Neural progenitor cell (in vitro differentiated cells): ENCODE measurements at regions not wholly inside any gene's neighbourhood (a gene's known extent, or its start where the extent isn't known, plus 50 kb on each side); places are given as distances from the start of the nearest gene placed in this dataset.

Experiments
- DNase-seq: peaks from one replicate; pipeline ENCODE4 v3.0.0-alpha.2; 2016; ENCODE audit warnings: low spot score
- H2AFZ ChIP-seq: fragments of 200-600 bp; sonication (generic); replicated peaks from 2 replicates; pipeline ENCODE4 v1.6.1; 2016; ENCODE audit warnings: antibody characterized with exemption
- H3F3A ChIP-seq: fragments of 200-600 bp; sonication (generic); 2 replicates; pipeline ENCODE4 v1.6.1; 2016; ENCODE audit warnings: antibody characterized with exemption, low read depth
- H3K27ac ChIP-seq: fragments of 200-600 bp; sonication (generic); 2 replicates; pipeline ENCODE4 v1.5.1; 2016; ENCODE audit warnings: mild to moderate bottlenecking
- H3K27me3 ChIP-seq: fragments of 200-600 bp; sonication (generic); 2 replicates; pipeline ENCODE4 v1.6.1; 2016; ENCODE audit warnings: mild to moderate bottlenecking, moderate library complexity
- H3K36me3 ChIP-seq: fragments of 200-600 bp; sonication (generic); 2 replicates; pipeline ENCODE4 v1.5.1; 2016
- H3K4me1 ChIP-seq: fragments of 200-600 bp; sonication (generic); 2 replicates; pipeline ENCODE4 v1.6.1; 2016; ENCODE audit warnings: mixed run types
- H3K4me2 ChIP-seq: fragments of 200-600 bp; sonication (generic); 2 replicates; pipeline ENCODE4 v1.6.1; 2016
- H3K4me3 ChIP-seq: fragments of 200-600 bp; sonication (generic); 2 replicates; pipeline ENCODE4 v1.5.1; 2016
- H3K79me2 ChIP-seq: fragments of 200-600 bp; sonication (generic); 2 replicates; pipeline ENCODE4 v1.6.1; 2016; ENCODE audit warnings: low read depth
- H3K9ac ChIP-seq: fragments of 200-600 bp; sonication (generic); 2 replicates; pipeline ENCODE4 v1.6.1; 2016
- H3K9me3 ChIP-seq: fragments of 200-600 bp; sonication (generic); 2 replicates; pipeline ENCODE4 v1.5.1; 2016; ENCODE audit warnings: low read depth
- H4K20me1 ChIP-seq: fragments of 200-600 bp; sonication (generic); 2 replicates; pipeline ENCODE4 v1.6.1; 2016; ENCODE audit warnings: low read depth
- H3K27ac Mint-ChIP-seq: 3 replicates; pipeline ENCODE4 v1.8.0; 2021; ENCODE audit warnings: mixed read lengths
- H3K27me3 Mint-ChIP-seq: 2 replicates; pipeline ENCODE4 v1.8.0; 2022; ENCODE audit warnings: low read depth, mild to moderate bottlenecking, inconsistent platforms, moderate library complexity, mixed read lengths; ENCODE audit not compliant: insufficient read depth
- H3K36me3 Mint-ChIP-seq: 3 replicates; pipeline ENCODE4 v1.8.0; 2021; ENCODE audit warnings: mixed read lengths
- H3K4me1 Mint-ChIP-seq: 3 replicates; pipeline ENCODE4 v1.8.0; 2021; ENCODE audit warnings: mixed read lengths
- H3K4me3 Mint-ChIP-seq: 3 replicates; pipeline ENCODE4 v1.8.0; 2021; ENCODE audit warnings: mild to moderate bottlenecking, moderate library complexity, mixed read lengths
- H3K9me3 Mint-ChIP-seq: 3 replicates; pipeline ENCODE4 v1.8.0; 2020; ENCODE audit warnings: mixed read lengths
- CTCF ChIP-seq: fragments of 200-600 bp; sonication (generic); IDR thresholded peaks from 2 replicates; pipeline ENCODE4 v1.5.1; 2017; ENCODE audit warnings: antibody characterized with exemption, mild to moderate bottlenecking
- EZH2 ChIP-seq: fragments of 200-600 bp; sonication (generic); IDR thresholded peaks from 2 replicates; pipeline ENCODE4 v1.6.1; 2017; ENCODE audit warnings: antibody characterized with exemption, mild to moderate bottlenecking, moderate library complexity
- EZH2phosphoT487 ChIP-seq: fragments of 200-600 bp; sonication (generic); IDR thresholded peaks from 2 replicates; pipeline ENCODE4 v1.6.1; 2017; ENCODE audit warnings: antibody characterized with exemption

GRCh38 chr3:55178336-55178735, 250.5 kb upstream of the LRTM1 start:
- Histone ChIP-seq H3K27me3 (no peaks in the 10 kb centered on the region), H3K27ac (no peak overlapping the region), H3K36me3 (no peaks in the 10 kb centered on the region), H4K20me1 (no peaks in the 10 kb centered on the region), H3F3A (no peaks in the 10 kb centered on the region), H2AFZ (no peak overlapping the region), H3K9me3 (no peaks in the 10 kb centered on the region), H3K4me3 (no peak overlapping the region), H3K9ac (no peak overlapping the region), H3K4me1 (no peaks in the 10 kb centered on the region), H3K4me2 (no peak overlapping the region), H3K79me2 (no peaks in the 10 kb centered on the region)
- no peaks in the 10 kb centered on the region for H3K36me3 Mint-ChIP-seq
- TF ChIP-seq EZH2phosphoT487 (no peak), EZH2 (no peak), CTCF (no peak)
- peaks cover 7% of the 10 kb centered on the region for H3K4me1 Mint-ChIP-seq
- no peak overlapping the region for H3K4me3 Mint-ChIP-seq
- no peak overlapping the region for H3K27ac Mint-ChIP-seq
- peaks cover 2% of the 10 kb centered on the region for H3K27me3 Mint-ChIP-seq
- no peaks in the 10 kb centered on the region for H3K9me3 Mint-ChIP-seq
- no peak for DNase-seq

GRCh38 chr3:55177749-55178148, 249.9 kb upstream of the LRTM1 start:
- Histone ChIP-seq H2AFZ (no peak overlapping the region), H3K36me3 (no peaks in the 10 kb centered on the region), H3K4me2 (no peak overlapping the region), H3K79me2 (no peaks in the 10 kb centered on the region), H4K20me1 (no peaks in the 10 kb centered on the region), H3K9ac (no peak overlapping the region), H3K4me3 (no peak overlapping the region), H3K9me3 (no peaks in the 10 kb centered on the region), H3F3A (no peaks in the 10 kb centered on the region), H3K27ac (no peak overlapping the region), H3K27me3 (no peaks in the 10 kb centered on the region), H3K4me1 (no peaks in the 10 kb centered on the region)
- Mint-ChIP-seq H3K27ac (no peak overlapping the region), H3K9me3 (peaks cover 3% of the 10 kb centered on the region), H3K4me3 (no peak overlapping the region), H3K36me3 (no peaks in the 10 kb centered on the region), H3K27me3 (peaks cover 4% of the 10 kb centered on the region), H3K4me1 (peaks cover 2% of the 10 kb centered on the region)
- no peak for TF ChIP-seq CTCF
- TF ChIP-seq EZH2phosphoT487 = no peak
- TF ChIP-seq EZH2 = no peak
- no peak for DNase-seq

- no peak for TF ChIP-seq EZH2phosphoT487
- TF ChIP-seq CTCF = no peak
- TF ChIP-seq EZH2 = no peak
- Histone ChIP-seq H3K36me3 (no peaks in the 10 kb centered on the region), H3K4me2 (no peak overlapping the region), H3K27me3 (no peaks in the 10 kb centered on the region), H3K9ac (no peak overlapping the region), H4K20me1 (no peaks in the 10 kb centered on the region), H3K9me3 (no peaks in the 10 kb centered on the region), H3K27ac (no peak overlapping the region), H3K79me2 (no peaks in the 10 kb centered on the region), H3F3A (no peaks in the 10 kb centered on the region), H3K4me3 (no peak overlapping the region), H2AFZ (no peak overlapping the region), H3K4me1 (no peaks in the 10 kb centered on the region)
- Mint-ChIP-seq H3K4me1 (peaks cover 2% of the 10 kb centered on the region), H3K4me3 (no peak overlapping the region), H3K36me3 (no peaks in the 10 kb centered on the region), H3K9me3 (peaks cover 8% of the 10 kb centered on the region), H3K27ac (no peak overlapping the region), H3K27me3 (peaks cover 2% of the 10 kb centered on the region)
- DNase-seq = no peak
These were observed 247.6 kb upstream of the LRTM1 start for GRCh38 chr3:55175423-55175822.

GRCh38 chr3:55174747-55175146, 246.9 kb upstream of the LRTM1 start:
- Mint-ChIP-seq H3K4me3 (no peak overlapping the region), H3K27ac (no peak overlapping the region), H3K4me1 (peaks cover 2% of the 10 kb centered on the region), H3K9me3 (peaks cover 8% of the 10 kb centered on the region), H3K27me3 (peaks cover 2% of the 10 kb centered on the region), H3K36me3 (no peaks in the 10 kb centered on the region)
- Histone ChIP-seq H3K9me3 (no peaks in the 10 kb centered on the region), H3K4me2 (no peak overlapping the region), H3K4me1 (no peaks in the 10 kb centered on the region), H3K27me3 (no peaks in the 10 kb centered on the region), H3K9ac (no peak overlapping the region), H4K20me1 (no peaks in the 10 kb centered on the region), H3K27ac (no peak overlapping the region), H3F3A (no peaks in the 10 kb centered on the region), H3K36me3 (no peaks in the 10 kb centered on the region), H3K79me2 (no peaks in the 10 kb centered on the region), H3K4me3 (no peak overlapping the region), H2AFZ (no peak overlapping the region)
- DNase-seq = no peak
- TF ChIP-seq EZH2phosphoT487 = no peak
- TF ChIP-seq EZH2 = no peak
- TF ChIP-seq CTCF = no peak
